Trophoblast cell (in vitro differentiated cells and primary cell): ENCODE measurements at regions not wholly inside any gene's neighbourhood (a gene's known extent, or its start where the extent isn't known, plus 50 kb on each side); places are given as distances from the start of the nearest gene placed in this dataset.

ENCODE experiments used
- DNase-seq, 2 donors: peaks; one replicate each; pipeline ENCODE4 v3.0.0-alpha.2; 2016
- H2AFZ ChIP-seq: 2 replicates; pipeline ENCODE4 v1.6.1; 2013; ENCODE audit warnings: low read length, moderate library complexity, mild to moderate bottlenecking; ENCODE audit not compliant: insufficient read depth, poor library complexity
- H2AK5ac ChIP-seq: 2 replicates; pipeline ENCODE4 v1.6.1; 2013; ENCODE audit warnings: mild to moderate bottlenecking, low read length
- H2BK120ac ChIP-seq: 2 replicates; pipeline ENCODE4 v1.6.1; 2013; ENCODE audit warnings: low read length, mild to moderate bottlenecking, moderate library complexity; ENCODE audit not compliant: insufficient read depth, poor library complexity
- H2BK12ac ChIP-seq: 2 replicates; pipeline ENCODE4 v1.6.1; 2013; ENCODE audit warnings: mild to moderate bottlenecking, low read length, moderate library complexity
- H2BK5ac ChIP-seq: 2 replicates; pipeline ENCODE4 v1.6.1; 2013; ENCODE audit warnings: low read length, low read depth, moderate library complexity, mild to moderate bottlenecking; ENCODE audit not compliant: poor library complexity
- H3K14ac ChIP-seq: 2 replicates; pipeline ENCODE4 v1.6.1; 2013; ENCODE audit warnings: mild to moderate bottlenecking, low read length
- H3K18ac ChIP-seq: 2 replicates; pipeline ENCODE4 v1.6.1; 2013; ENCODE audit warnings: mild to moderate bottlenecking, low read length
- H3K23ac ChIP-seq: 2 replicates; pipeline ENCODE4 v1.6.1; 2013; ENCODE audit warnings: low read length
- H3K27ac ChIP-seq: 2 replicates; pipeline ENCODE4 v1.5.1; 2013; ENCODE audit warnings: low read depth, mild to moderate bottlenecking, inconsistent platforms, low read length, moderate library complexity
- H3K27me3 ChIP-seq: 2 replicates; pipeline ENCODE4 v1.6.1; 2013; ENCODE audit warnings: inconsistent platforms, mild to moderate bottlenecking, low read length, moderate library complexity; ENCODE audit not compliant: insufficient read depth
- H3K36me3 ChIP-seq, 2 experiments: 1 replicate in 1 of 2; 2 replicates in 1 of 2; pipeline ENCODE4 v1.6.1; 2013; ENCODE audit warnings: low read length in 2 of 2, mild to moderate bottlenecking in 2 of 2, moderate library complexity in 1 of 2; ENCODE audit not compliant: insufficient read depth in 2 of 2, control insufficient read depth in 1 of 2
- H3K4ac ChIP-seq: 2 replicates; pipeline ENCODE4 v1.6.1; 2013; ENCODE audit warnings: low read depth, mild to moderate bottlenecking, low read length, moderate library complexity
- H3K4me1 ChIP-seq, 2 experiments: 1 replicate in 1 of 2; 2 replicates in 1 of 2; pipeline ENCODE4 v1.6.1; 2013; ENCODE audit warnings: low read length in 2 of 2, mild to moderate bottlenecking in 2 of 2, moderate library complexity in 1 of 2; ENCODE audit not compliant: insufficient read depth in 2 of 2, control insufficient read depth in 1 of 2
- H3K4me2 ChIP-seq: 2 replicates; pipeline ENCODE4 v1.6.1; 2013; ENCODE audit warnings: inconsistent platforms, mild to moderate bottlenecking, low read length, moderate library complexity
- H3K4me3 ChIP-seq: 2 replicates; pipeline ENCODE4 v1.5.1; 2013; ENCODE audit warnings: mild to moderate bottlenecking, low read depth, low read length, inconsistent platforms
- H3K79me1 ChIP-seq: one replicate; pipeline ENCODE4 v1.6.1; 2013; ENCODE audit warnings: low read length
- H3K79me2 ChIP-seq: 2 replicates; pipeline ENCODE4 v1.6.1; 2013; ENCODE audit warnings: low read length, mild to moderate bottlenecking; ENCODE audit not compliant: control insufficient read depth, insufficient read depth, poor library complexity
- H3K9ac ChIP-seq: 2 replicates; pipeline ENCODE4 v1.6.1; 2013; ENCODE audit warnings: mild to moderate bottlenecking, low read length
- H3K9me3 ChIP-seq: 2 replicates; pipeline ENCODE4 v1.6.1; 2013; ENCODE audit warnings: low read depth, mild to moderate bottlenecking, control low read depth, inconsistent platforms, low read length; ENCODE audit not compliant: insufficient read depth
- H4K12ac ChIP-seq: 2 replicates; pipeline ENCODE4 v1.6.1; 2013; ENCODE audit warnings: low read depth, mild to moderate bottlenecking, low read length, moderate library complexity
- H4K8ac ChIP-seq: 2 replicates; pipeline ENCODE4 v1.6.1; 2013; ENCODE audit warnings: low read depth, mild to moderate bottlenecking, low read length, moderate library complexity
- H4K91ac ChIP-seq: one replicate; pipeline ENCODE4 v1.6.1; 2013; ENCODE audit warnings: low read depth, mild to moderate bottlenecking, low read length, moderate library complexity
- WGBS: extraction: QIAGEN DNeasy Blood & Tissue Kit; methylation state at CpG from one replicate; pipeline ENCODE4 v1.1.7; 2013; ENCODE audit warnings: missing lambda C conversion rate; ENCODE audit not compliant: insufficient read length, insufficient coverage; ENCODE audit errors: extremely low coverage; 5-methylcytosine and 5-hydroxymethylcytosine counted together

DNA sequence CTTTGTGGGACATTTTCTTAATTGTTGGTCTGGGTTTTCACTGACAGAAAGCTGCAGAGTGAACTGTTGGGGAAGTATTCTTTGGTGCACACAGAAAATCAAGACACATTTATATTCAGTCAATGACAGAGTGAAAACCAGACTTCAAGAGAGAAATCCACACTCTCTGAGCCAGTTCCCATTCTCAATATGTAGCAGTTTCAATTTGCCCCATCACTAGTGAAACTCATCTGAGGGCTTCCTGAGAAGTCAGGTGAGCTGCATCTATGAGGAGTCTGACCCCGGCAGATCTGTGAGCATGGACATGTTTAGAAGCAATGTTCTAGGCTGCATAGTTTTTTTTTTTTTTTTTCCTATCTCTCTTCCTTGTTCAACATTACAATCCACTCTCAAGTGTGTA is 163.7 kb upstream of the AHR start:
- no peak overlapping the region for H3K27ac ChIP-seq
- no peak overlapping the region for H4K91ac ChIP-seq
- no peak overlapping the region for H3K23ac ChIP-seq
- H3K4me3 ChIP-seq, result no peak overlapping the region
- H2AK5ac ChIP-seq, result no peak overlapping the region
- no peak overlapping the region for H3K4me2 ChIP-seq
- H3K9me3 ChIP-seq, result no peaks in the 10 kb centered on the region
- WGBS, result no CpG with 5 or more reads among the region's 1 CpG
- no peaks in the 10 kb centered on the region for H3K36me3 ChIP-seq
- no peak overlapping the region for H3K4ac ChIP-seq
- no peak overlapping the region for H3K14ac ChIP-seq
- no peak overlapping the region for H2BK12ac ChIP-seq
- no peak overlapping the region for H2BK120ac ChIP-seq
- H3K18ac ChIP-seq, result no peak overlapping the region
- no peak overlapping the region for H2AFZ ChIP-seq
- no peak overlapping the region for H4K8ac ChIP-seq
- no peaks in the 10 kb centered on the region for H3K79me1 ChIP-seq
- no peak overlapping the region for H4K12ac ChIP-seq
- H2BK5ac ChIP-seq, result no peak overlapping the region
- no peak overlapping the region for H3K9ac ChIP-seq
- no peaks in the 10 kb centered on the region for H3K4me1 ChIP-seq
- H3K27me3 ChIP-seq, result no peaks in the 10 kb centered on the region
- H3K79me2 ChIP-seq, result no peaks in the 10 kb centered on the region
- no peak for DNase-seq

GRCh38 chr7:17136126-17136525 is 162.3 kb upstream of the AHR start:
- no peak overlapping the region for H2AK5ac ChIP-seq
- H3K18ac ChIP-seq, result no peak overlapping the region
- no peaks in the 10 kb centered on the region for H3K79me1 ChIP-seq
- H3K23ac ChIP-seq, result no peak overlapping the region
- no peak overlapping the region for H3K4ac ChIP-seq
- no CpG with 5 or more reads among the region's 6 CpGs for WGBS
- no peak for DNase-seq
- H3K4me1 ChIP-seq, result no peaks in the 10 kb centered on the region
- no peak overlapping the region for H2BK12ac ChIP-seq
- no peak overlapping the region for H2AFZ ChIP-seq
- H3K27ac ChIP-seq, result no peak overlapping the region
- no peak overlapping the region for H3K9ac ChIP-seq
- no peaks in the 10 kb centered on the region for H3K9me3 ChIP-seq
- no peaks in the 10 kb centered on the region for H3K27me3 ChIP-seq
- no peak overlapping the region for H2BK120ac ChIP-seq
- H4K8ac ChIP-seq, result no peak overlapping the region
- no peaks in the 10 kb centered on the region for H3K79me2 ChIP-seq
- no peak overlapping the region for H4K91ac ChIP-seq
- no peak overlapping the region for H3K4me3 ChIP-seq
- H3K14ac ChIP-seq, result no peak overlapping the region
- no peak overlapping the region for H2BK5ac ChIP-seq
- H4K12ac ChIP-seq, result no peak overlapping the region
- no peak overlapping the region for H3K4me2 ChIP-seq
- H3K36me3 ChIP-seq, result no peaks in the 10 kb centered on the region

DNA sequence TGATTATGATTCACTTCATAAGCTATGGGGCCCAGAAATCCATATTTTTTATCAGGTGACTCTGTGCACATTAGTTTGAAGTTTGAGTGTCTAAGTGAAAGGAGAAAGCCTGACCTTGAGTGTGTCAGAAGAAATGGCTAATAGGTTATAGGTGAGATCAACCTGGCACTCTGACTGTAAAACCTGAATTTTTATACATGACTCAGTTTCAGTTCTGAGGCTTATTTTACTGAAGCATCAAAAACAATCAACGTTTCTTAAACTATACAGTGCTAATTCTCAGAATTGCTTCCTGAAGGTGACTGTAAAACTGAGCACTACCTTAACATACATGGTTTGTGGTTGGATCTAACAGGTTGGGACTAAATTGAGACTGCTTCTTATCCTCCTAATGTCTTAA is 159.4 kb upstream of the AHR start:
- H3K4ac ChIP-seq, result no peak overlapping the region
- H2AFZ ChIP-seq, result no peak overlapping the region
- H3K14ac ChIP-seq, result no peak overlapping the region
- no peak overlapping the region for H3K9ac ChIP-seq
- H3K79me1 ChIP-seq, result no peaks in the 10 kb centered on the region
- no peak for DNase-seq
- no peak overlapping the region for H3K4me3 ChIP-seq
- H3K79me2 ChIP-seq, result no peaks in the 10 kb centered on the region
- H4K91ac ChIP-seq, result no peak overlapping the region
- H3K18ac ChIP-seq, result no peak overlapping the region
- H4K12ac ChIP-seq, result no peak overlapping the region
- no peak overlapping the region for H2BK12ac ChIP-seq
- H3K36me3 ChIP-seq, result no peaks in the 10 kb centered on the region
- no peaks in the 10 kb centered on the region for H3K27me3 ChIP-seq
- no peak overlapping the region for H4K8ac ChIP-seq
- H3K27ac ChIP-seq, result no peak overlapping the region
- WGBS, result no CpG with 5 or more reads among the region's 1 CpG
- no peak overlapping the region for H2BK120ac ChIP-seq
- no peak overlapping the region for H3K4me2 ChIP-seq
- no peaks in the 10 kb centered on the region for H3K9me3 ChIP-seq
- no peak overlapping the region for H2BK5ac ChIP-seq
- H2AK5ac ChIP-seq, result no peak overlapping the region
- no peak overlapping the region for H3K23ac ChIP-seq
- no peaks in the 10 kb centered on the region for H3K4me1 ChIP-seq

DNA sequence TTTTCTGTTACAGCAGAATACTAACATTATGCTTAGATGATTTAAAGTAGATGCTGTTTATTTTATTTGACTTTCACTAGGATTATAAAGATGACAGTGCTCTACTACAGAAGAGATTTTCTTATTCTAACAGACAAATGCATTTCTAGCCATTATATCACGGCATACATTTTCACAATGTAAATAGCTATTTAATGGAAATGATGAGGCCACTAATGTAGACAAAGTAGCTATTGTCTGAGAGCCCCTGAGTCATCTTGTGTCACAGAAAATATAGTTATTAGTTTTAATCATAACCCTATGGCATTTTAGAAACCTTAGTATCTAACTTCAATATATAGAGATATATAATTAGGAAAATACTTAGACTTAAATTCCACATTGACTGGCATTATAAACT is 158.0 kb upstream of the AHR start:
- Histone ChIP-seq H2AK5ac (no peak overlapping the region), H3K27ac (no peak overlapping the region), H3K79me2 (no peaks in the 10 kb centered on the region), H3K4me2 (no peak overlapping the region), H4K12ac (no peak overlapping the region), H2BK120ac (no peak overlapping the region), H2AFZ (no peak overlapping the region), H2BK12ac (no peak overlapping the region), H3K79me1 (no peaks in the 10 kb centered on the region), H4K8ac (no peak overlapping the region), H3K18ac (no peak overlapping the region), H3K4me1 (no peaks in the 10 kb centered on the region), H2BK5ac (no peak overlapping the region), H3K4me3 (no peak overlapping the region), H3K9me3 (no peaks in the 10 kb centered on the region), H3K27me3 (no peaks in the 10 kb centered on the region), H3K4ac (no peak overlapping the region), H3K23ac (no peak overlapping the region), H3K14ac (no peak overlapping the region), H4K91ac (no peak overlapping the region), H3K9ac (no peak overlapping the region), H3K36me3 (no peaks in the 10 kb centered on the region)
- WGBS, result no CpG with 5 or more reads among the region's 1 CpG
- no peak for DNase-seq
